ENCODE measurements at regions not wholly inside any gene's neighbourhood (a gene's known extent, or its start where the extent isn't known, plus 50 kb on each side); places are given as distances from the start of the nearest gene placed in this dataset.

DNA sequence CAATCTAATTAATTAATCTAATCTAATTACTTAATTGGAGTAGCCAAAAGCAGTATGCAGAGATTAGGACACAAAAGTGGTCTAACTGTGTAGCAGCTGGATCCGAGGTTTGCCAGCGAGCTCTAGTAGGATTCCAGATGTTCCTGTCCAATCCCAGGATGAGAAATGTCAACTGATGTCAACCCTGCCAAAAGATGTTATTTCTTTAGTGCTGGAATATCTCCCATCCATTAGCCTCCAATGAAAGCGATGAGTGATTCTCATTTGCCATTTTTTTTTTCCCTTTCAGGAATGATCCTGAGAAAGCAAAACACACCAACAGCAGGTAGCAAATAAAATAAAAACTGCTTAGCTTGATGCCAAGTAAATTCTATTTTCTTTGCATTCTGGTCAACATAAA is 372.9 kb downstream of the STIM2 start:
- DNase-seq: no peak
- H3K27ac Mint-ChIP-seq: no peak overlapping the region
- no peaks in the 10 kb centered on the region for H3K9me3 Mint-ChIP-seq
- no peaks in the 10 kb centered on the region for H3K27me3 Mint-ChIP-seq
- no peaks in the 10 kb centered on the region for H3K4me1 Mint-ChIP-seq (ENCODE audit: low read depth)
- no peak overlapping the region for H3K4me3 Mint-ChIP-seq
- no peaks in the 10 kb centered on the region for H3K36me3 Mint-ChIP-seq (ENCODE audit: low read depth)

DNA sequence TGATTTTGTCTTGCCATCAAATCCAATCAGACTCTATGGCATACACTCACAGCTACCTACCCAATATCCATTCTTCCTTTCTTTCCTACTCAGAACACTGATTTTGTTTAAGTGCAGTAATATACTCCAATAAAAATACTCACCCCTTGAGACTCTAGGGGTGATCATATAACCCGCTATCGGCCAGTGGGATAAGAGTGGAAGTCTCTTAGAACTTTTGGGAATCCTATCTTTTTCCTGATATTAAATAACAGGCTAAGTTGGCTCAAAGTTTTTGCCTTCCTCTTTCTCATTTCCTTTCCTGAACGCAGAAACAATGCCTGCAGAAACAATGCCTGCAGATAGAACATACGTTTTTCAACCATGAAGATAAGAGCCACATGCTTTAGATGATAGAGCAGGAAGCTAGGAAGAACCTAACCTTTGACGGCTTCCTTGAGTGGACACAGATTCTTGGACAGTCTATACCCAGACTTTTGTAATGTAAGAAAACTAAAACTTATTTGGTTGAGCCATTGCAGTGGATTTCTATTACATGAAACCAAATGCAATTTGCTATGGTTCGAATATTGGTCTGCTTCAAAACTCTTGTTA is 373.8 kb downstream of the STIM2 start:
- Mint-ChIP-seq H3K4me1 (ENCODE audit: low read depth) (no peaks in the 10 kb centered on the region), H3K27ac (no peak overlapping the region), H3K9me3 (no peaks in the 10 kb centered on the region), H3K27me3 (no peaks in the 10 kb centered on the region), H3K4me3 (no peak overlapping the region), H3K36me3 (ENCODE audit: low read depth) (no peaks in the 10 kb centered on the region)
- no peak for DNase-seq

DNA sequence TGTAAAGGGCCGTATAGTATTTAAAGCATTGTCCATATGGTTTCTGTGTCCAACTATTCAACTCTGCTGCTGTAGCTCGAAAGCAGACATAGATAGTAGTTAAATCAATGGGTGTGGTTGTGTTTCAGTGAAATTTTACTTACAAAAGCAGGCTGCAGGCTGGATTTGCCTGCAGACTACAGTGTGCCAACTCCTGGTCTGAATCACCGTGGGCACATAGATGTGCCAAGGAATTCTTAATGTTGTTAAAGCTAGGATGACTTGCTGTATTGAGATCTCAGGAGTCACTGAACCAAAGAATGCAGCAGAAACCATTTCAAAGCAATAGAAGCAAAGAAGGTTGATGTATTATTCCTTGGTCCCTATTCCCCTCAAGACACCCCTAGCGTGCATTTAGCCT is 379.0 kb downstream of the STIM2 start:
- no peaks in the 10 kb centered on the region for H3K36me3 Mint-ChIP-seq (ENCODE audit: low read depth)
- H3K27ac Mint-ChIP-seq: no peak overlapping the region
- no peaks in the 10 kb centered on the region for H3K9me3 Mint-ChIP-seq
- H3K27me3 Mint-ChIP-seq: no peaks in the 10 kb centered on the region
- no peak overlapping the region for H3K4me3 Mint-ChIP-seq
- DNase-seq: no peak
- H3K4me1 Mint-ChIP-seq (ENCODE audit: low read depth): no peaks in the 10 kb centered on the region

DNA sequence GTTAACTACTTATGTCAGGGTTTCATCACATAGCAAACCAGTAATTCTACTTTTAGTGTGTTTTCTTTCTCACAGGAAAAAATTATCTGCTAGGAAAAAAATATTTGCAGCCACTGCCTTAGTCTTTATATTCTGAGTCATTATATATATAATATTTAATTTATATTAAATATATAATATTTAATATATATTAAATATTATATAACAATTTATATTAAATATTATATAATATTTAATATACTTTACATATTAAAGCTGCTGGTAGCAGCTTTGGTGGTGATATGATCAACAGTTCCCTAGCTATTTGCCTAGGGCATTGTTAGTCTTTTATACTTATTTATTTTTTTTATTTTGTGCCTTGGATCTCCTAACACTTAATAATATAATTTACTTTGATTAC is 381.6 kb downstream of the STIM2 start:
- H3K27ac Mint-ChIP-seq: no peak overlapping the region
- no peaks in the 10 kb centered on the region for H3K27me3 Mint-ChIP-seq
- no peaks in the 10 kb centered on the region for H3K9me3 Mint-ChIP-seq
- DNase-seq: no peak
- H3K4me1 Mint-ChIP-seq (ENCODE audit: low read depth): no peaks in the 10 kb centered on the region
- no peak overlapping the region for H3K4me3 Mint-ChIP-seq
- no peaks in the 10 kb centered on the region for H3K36me3 Mint-ChIP-seq (ENCODE audit: low read depth)

DNA sequence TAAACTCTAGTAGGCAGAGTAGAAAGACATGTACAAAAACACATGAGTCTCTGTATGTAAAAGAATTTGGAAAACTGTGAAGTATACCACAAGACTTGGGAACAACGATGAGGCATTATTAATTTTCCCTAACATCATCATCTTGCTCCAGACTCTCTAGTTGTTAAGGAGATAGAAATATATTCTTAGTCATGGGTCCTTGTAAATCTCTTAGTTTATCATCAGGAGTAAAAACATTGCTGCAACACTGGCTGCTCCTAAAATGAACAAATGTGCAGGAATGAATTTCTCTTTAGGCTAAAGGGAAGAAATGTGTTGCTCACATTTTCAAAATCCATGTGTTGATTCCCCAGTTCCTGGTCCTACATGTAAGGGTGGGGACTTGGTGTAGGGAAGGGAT is 384.6 kb downstream of the STIM2 start:
- no peak overlapping the region for H3K27ac Mint-ChIP-seq
- no peak overlapping the region for H3K4me3 Mint-ChIP-seq
- no peaks in the 10 kb centered on the region for H3K27me3 Mint-ChIP-seq
- no peaks in the 10 kb centered on the region for H3K4me1 Mint-ChIP-seq (ENCODE audit: low read depth)
- H3K36me3 Mint-ChIP-seq (ENCODE audit: low read depth): no peaks in the 10 kb centered on the region
- H3K9me3 Mint-ChIP-seq: no peaks in the 10 kb centered on the region
- DNase-seq: no peak

DNA sequence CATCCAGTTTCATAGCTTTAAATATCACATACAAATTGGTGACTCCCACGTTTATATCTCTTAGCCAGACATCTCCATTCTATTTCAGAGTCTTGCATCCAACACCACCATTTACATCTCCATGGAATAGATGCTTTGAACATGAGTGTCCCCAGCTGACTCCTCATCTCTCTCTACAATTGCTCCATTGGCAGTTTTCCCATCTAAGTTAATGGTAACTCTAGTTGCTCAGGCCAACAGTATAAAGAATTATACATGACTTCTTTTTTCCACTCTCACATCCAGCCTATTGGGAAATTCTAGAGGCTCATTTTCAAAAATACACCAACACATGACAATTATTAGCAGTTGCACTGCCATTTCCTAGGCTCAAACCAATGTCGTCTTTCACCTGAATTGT is 388.2 kb downstream of the STIM2 start:
- Mint-ChIP-seq H3K36me3 (ENCODE audit: low read depth) (no peaks in the 10 kb centered on the region), H3K9me3 (no peaks in the 10 kb centered on the region), H3K4me1 (ENCODE audit: low read depth) (no peaks in the 10 kb centered on the region), H3K4me3 (no peak overlapping the region), H3K27me3 (no peaks in the 10 kb centered on the region), H3K27ac (no peak overlapping the region)
- DNase-seq: no peak

DNA sequence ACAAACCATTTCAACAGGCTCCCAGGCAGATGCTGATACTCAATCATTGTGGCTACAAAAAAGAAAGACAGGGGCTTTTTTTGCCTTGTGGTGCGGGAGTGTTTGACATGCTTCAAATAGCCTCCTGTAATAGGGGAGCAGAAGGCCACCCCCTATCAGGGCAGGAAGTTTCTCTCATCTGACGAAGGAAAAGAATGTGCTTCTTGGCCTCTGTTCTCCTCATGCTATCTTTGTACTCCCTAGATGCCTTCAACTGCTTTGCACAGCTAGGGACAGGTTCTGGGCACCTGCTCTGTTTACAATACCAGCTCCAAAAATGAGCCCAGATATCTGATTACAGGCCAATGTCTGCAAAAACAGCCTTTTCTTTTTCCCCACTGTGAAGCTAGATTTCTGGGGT is 391.1 kb downstream of the STIM2 start:
- H3K27ac Mint-ChIP-seq: no peak overlapping the region
- H3K4me3 Mint-ChIP-seq: no peak overlapping the region
- H3K27me3 Mint-ChIP-seq: no peaks in the 10 kb centered on the region
- DNase-seq: no peak
- no peaks in the 10 kb centered on the region for H3K36me3 Mint-ChIP-seq (ENCODE audit: low read depth)
- H3K9me3 Mint-ChIP-seq: peaks cover 3% of the 10 kb centered on the region
- H3K4me1 Mint-ChIP-seq (ENCODE audit: low read depth): no peaks in the 10 kb centered on the region

DNA sequence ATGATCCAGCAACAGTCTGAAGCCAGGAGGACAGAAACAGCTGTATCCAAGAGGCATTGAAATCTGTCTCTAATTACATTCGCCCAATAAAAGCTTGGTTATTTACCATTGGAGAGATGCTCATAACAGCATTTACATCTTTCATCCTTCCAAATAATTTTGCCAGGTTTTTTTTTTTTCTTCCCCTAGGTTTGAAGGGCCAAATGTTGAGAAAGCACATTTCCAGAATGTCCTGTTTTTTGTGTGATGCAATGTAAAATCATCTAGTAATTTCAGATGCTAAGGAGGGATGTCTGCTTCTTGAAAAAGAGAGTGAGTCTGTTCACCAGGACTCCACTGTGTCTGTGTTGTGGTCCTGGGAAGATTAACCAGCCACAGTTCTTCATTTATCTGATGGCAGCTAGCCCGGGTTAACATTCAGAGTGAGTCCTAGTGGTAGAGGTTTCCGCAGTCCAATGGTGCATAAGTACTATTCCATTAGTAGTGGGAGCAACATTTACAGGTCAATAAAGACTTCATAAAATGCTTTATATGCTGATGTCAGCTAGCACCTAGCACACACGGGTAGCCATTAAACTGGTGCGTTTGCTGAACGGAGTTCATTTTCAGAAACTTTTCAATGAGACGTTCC is 406.8 kb downstream of the STIM2 start:
- no peak overlapping the region for H3K27ac Mint-ChIP-seq
- no peaks in the 10 kb centered on the region for H3K4me1 Mint-ChIP-seq (ENCODE audit: low read depth)
- no peaks in the 10 kb centered on the region for H3K27me3 Mint-ChIP-seq
- no peak overlapping the region for H3K4me3 Mint-ChIP-seq
- DNase-seq: no peak
- H3K36me3 Mint-ChIP-seq (ENCODE audit: low read depth): no peaks in the 10 kb centered on the region
- H3K9me3 Mint-ChIP-seq: no peaks in the 10 kb centered on the region

DNA sequence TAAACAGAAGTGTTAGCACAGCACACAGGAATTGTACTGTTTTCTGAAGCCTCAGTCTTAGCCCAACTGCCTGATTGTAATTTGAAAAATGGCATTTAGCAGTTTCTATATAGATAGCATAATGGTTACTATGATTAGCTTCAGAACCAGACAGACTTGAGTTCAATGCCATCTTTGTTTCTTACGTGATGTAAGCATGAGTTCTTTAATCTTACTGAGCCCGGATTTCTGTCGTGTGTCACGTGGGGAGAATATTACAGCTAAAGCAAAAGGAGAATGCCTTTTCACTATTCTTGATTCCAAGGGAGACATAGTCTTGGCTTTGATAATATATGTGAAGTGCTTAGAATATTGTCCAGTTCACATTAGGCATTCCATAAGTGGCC is 407.3 kb downstream of the STIM2 start:
- H3K9me3 Mint-ChIP-seq: no peaks in the 10 kb centered on the region
- H3K36me3 Mint-ChIP-seq (ENCODE audit: low read depth): no peaks in the 10 kb centered on the region
- no peak overlapping the region for H3K27ac Mint-ChIP-seq
- no peaks in the 10 kb centered on the region for H3K4me1 Mint-ChIP-seq (ENCODE audit: low read depth)
- DNase-seq: no peak
- no peaks in the 10 kb centered on the region for H3K27me3 Mint-ChIP-seq
- H3K4me3 Mint-ChIP-seq: no peak overlapping the region

DNA sequence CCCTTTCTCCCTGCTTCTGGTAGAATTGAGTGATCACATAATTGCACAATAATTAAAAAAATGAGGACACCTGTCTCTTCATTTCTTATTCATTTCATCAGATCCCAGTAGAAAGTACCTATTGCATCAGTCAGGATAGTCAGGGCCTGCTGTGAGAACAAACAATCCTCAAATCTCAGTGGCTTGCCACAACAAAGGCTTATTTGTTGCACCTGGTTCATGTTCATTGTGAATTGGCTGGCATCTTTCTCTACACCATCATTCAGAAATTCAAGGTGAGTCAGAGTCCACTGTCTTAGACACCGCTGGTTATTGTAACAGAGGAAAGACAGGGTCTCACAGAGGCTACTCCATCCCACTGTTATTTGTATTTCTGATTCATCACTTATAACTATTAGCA is 409.8 kb downstream of the STIM2 start:
- no peaks in the 10 kb centered on the region for H3K9me3 Mint-ChIP-seq
- H3K4me1 Mint-ChIP-seq (ENCODE audit: low read depth): no peaks in the 10 kb centered on the region
- H3K27ac Mint-ChIP-seq: no peak overlapping the region
- H3K27me3 Mint-ChIP-seq: no peaks in the 10 kb centered on the region
- DNase-seq: no peak
- no peak overlapping the region for H3K4me3 Mint-ChIP-seq
- H3K36me3 Mint-ChIP-seq (ENCODE audit: low read depth): no peaks in the 10 kb centered on the region

DNA sequence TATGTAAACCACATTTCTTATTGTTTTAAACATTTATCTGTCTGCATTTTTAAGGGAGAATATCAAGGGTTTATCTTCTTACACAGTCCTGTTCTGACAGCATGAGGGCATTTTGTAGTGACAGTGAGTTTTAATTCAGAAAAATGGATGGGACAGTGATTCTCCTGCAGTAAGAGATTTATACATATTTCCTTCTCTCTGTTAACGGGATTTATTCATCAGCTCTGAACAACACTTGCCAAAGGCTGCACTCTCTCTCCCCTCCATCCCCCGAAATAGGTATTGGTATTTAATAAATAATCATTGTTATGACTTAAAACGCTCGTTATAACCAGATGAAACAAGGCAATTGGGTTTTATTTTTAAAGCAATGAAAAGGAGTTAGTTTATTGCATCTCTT is 410.9 kb downstream of the STIM2 start:
- no peaks in the 10 kb centered on the region for H3K36me3 Mint-ChIP-seq (ENCODE audit: low read depth)
- no peaks in the 10 kb centered on the region for H3K4me1 Mint-ChIP-seq (ENCODE audit: low read depth)
- H3K27ac Mint-ChIP-seq: no peak overlapping the region
- no peak for DNase-seq
- no peak overlapping the region for H3K4me3 Mint-ChIP-seq
- H3K9me3 Mint-ChIP-seq: no peaks in the 10 kb centered on the region
- H3K27me3 Mint-ChIP-seq: no peaks in the 10 kb centered on the region

DNA sequence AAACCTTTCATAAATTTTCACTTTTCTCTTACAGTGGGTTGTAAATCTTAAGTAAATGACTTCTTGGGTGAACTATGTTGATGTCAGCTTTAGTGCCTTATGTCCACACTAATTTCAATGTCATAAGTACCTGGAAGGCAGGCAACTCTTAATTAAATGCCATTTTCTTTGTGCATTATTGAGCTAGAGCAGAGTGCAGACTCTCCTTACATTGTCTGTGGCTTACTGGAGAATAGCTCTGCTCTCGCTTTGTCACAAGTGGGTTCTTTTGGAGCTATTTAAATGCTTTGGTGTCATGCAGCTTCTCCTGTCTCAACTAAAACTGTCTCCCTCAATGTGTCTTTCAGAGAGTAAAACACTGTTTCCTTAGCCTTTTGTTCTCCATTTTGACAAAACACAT is 411.6 kb downstream of the STIM2 start:
- no peaks in the 10 kb centered on the region for H3K36me3 Mint-ChIP-seq (ENCODE audit: low read depth)
- no peaks in the 10 kb centered on the region for H3K27me3 Mint-ChIP-seq
- no peaks in the 10 kb centered on the region for H3K9me3 Mint-ChIP-seq
- no peak overlapping the region for H3K27ac Mint-ChIP-seq
- no peaks in the 10 kb centered on the region for H3K4me1 Mint-ChIP-seq (ENCODE audit: low read depth)
- H3K4me3 Mint-ChIP-seq: no peak overlapping the region
- no peak for DNase-seq

DNA sequence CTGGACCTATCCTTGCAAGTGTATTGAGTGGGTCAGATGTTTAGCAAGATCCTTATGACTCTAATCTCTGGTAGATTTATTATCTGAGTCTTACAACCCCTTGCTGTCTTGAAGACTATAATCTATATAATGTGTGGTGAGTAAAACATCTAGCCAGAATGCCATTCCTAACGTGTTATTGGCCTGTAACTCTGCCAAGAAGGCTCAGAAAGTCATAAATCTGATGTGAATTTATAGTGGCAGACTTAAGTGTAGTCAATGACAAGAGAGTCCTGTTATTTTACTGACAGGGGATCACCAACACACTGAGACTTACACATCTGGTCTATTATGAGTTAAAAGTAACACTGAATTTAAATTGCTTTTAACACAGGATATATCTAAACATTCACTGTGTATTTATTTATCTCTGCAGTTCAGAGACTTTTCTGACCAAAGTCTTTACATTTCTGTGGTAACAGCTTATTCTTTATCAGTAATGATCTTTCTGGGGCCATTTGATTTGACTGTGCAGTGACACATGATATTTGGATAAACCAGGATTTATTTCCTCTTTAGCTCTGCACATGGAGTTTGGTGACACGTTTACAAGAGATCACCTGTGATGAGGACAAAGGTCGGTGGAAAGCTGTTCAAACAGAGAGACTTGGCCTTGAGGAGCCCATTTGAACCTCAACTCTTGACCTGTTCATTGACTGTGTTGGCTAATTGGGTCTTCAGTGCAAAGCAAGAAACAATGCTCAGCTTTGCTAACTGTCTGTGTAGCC is 415.8 kb downstream of the STIM2 start:
- no peaks in the 10 kb centered on the region for H3K9me3 Mint-ChIP-seq
- no peak for DNase-seq
- H3K27me3 Mint-ChIP-seq: no peaks in the 10 kb centered on the region
- no peaks in the 10 kb centered on the region for H3K4me1 Mint-ChIP-seq (ENCODE audit: low read depth)
- no peak overlapping the region for H3K27ac Mint-ChIP-seq
- H3K4me3 Mint-ChIP-seq: no peak overlapping the region
- H3K36me3 Mint-ChIP-seq (ENCODE audit: low read depth): no peaks in the 10 kb centered on the region

DNA sequence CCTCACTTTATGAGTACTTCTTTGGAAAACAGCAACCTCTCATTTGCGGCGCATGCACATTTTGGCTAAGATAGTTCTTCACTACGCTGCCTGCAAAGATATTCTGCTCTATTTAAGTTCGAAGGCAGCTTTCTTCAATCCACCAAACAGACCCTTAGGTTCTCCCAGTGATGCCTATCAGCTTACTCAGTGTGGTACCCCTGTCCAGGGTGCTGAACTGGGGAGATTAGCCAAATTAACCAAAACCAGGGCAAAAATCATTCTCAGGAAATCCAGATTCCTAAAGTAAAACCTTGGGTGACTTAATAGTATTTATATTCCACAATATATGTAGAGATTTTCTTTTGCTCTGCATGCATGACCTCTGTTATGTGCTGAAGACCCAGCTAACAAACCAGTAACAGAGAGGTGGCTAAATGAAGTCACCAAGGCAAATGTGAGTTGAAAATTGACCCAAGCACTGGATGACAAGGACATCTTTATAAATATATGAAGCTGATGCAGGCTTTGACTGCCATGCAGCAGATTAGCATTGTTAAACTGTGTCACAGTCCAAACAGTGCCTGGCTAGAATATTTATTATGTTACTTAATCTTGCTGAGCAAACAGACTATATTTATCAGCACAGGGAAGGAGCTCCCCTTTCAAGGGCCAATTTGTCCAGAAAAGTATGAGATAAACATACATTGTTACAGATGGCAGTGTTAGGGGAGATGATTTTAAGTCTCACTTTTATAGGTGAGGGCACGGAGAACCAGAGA is 418.2 kb downstream of the STIM2 start:
- Mint-ChIP-seq H3K4me1 (ENCODE audit: low read depth) (no peaks in the 10 kb centered on the region), H3K27me3 (no peaks in the 10 kb centered on the region), H3K36me3 (ENCODE audit: low read depth) (no peaks in the 10 kb centered on the region), H3K27ac (no peak overlapping the region), H3K9me3 (no peaks in the 10 kb centered on the region), H3K4me3 (no peak overlapping the region)
- DNase-seq: no peak

DNA sequence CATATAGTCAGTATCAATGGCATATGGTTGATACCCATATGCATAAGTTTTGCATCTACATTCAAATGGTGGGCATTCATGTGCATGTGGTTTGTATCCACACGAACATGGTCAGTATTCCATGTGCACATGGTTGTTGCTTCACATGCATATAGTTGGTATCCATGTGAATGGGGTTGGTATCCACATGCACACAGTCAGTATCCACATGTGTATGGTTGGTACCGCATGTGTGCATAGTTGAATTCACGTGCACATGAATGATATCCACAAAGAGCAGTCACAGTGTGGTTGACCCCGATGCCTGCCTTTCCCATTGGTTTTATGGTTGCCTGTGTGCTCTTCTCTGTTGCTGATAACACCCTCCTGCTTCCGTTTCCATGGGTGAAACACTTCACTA is 427.9 kb downstream of the STIM2 start:
- Mint-ChIP-seq H3K27me3 (no peaks in the 10 kb centered on the region), H3K9me3 (no peaks in the 10 kb centered on the region), H3K4me1 (ENCODE audit: low read depth) (no peaks in the 10 kb centered on the region), H3K36me3 (ENCODE audit: low read depth) (no peaks in the 10 kb centered on the region), H3K4me3 (no peak overlapping the region), H3K27ac (no peak overlapping the region)
- no peak for DNase-seq
